GM20000 (cell line): ENCODE measurements at regions not wholly inside any gene's neighbourhood (a gene's known extent, or its start where the extent isn't known, plus 50 kb on each side); places are given as distances from the start of the nearest gene placed in this dataset.

Source experiments
- DNase-seq: peaks from one replicate; pipeline ENCODE4 v3.0.0; 2012; ENCODE audit warnings: low spot score
- CTCF ChIP-seq: IDR thresholded peaks from 2 replicates; pipeline ENCODE4 v1.5.1; 2012; ENCODE audit warnings: mild to moderate bottlenecking, control low read depth; ENCODE audit errors: extremely low read depth, missing control alignments

- no peak for TF ChIP-seq CTCF
Observed at GRCh38 chr2:126558029-126558428, 97.9 kb upstream of the GYPC start.

GRCh38 chr2:126568734-126569133, 87.2 kb upstream of the GYPC start:
- no peak for DNase-seq
- no peak for TF ChIP-seq CTCF

More at GRCh38 chr2:126558029-126558428, 97.9 kb upstream of the GYPC start:
- no peak for DNase-seq

- no peak for TF ChIP-seq CTCF
- DNase-seq, result no peak
Observed at GRCh38 chr2:126571403-126571802, 84.6 kb upstream of the GYPC start.

GRCh38 chr2:126575631-126576030, 80.3 kb upstream of the GYPC start:
- TF ChIP-seq CTCF, result no peak
- DNase-seq, result no peak

GRCh38 chr2:126579868-126580267, 76.1 kb upstream of the GYPC start:
- no peak for DNase-seq
- TF ChIP-seq CTCF, result no peak

- TF ChIP-seq CTCF, result no peak
- no peak for DNase-seq
Observed at GRCh38 chr2:126586317-126586716, 69.6 kb upstream of the GYPC start.

GRCh38 chr2:126599062-126599461, 56.9 kb upstream of the GYPC start:
- no peak for DNase-seq
- TF ChIP-seq CTCF, result no peak
